Stimulated activated CD4-positive, alpha-beta T cell treated with anti-CD3 and anti-CD28 coated beads, Interleukin-2, amount 100 ng/mL, for 24 hours (primary cell): ENCODE measurements at regions not wholly inside any gene's neighbourhood (a gene's known extent, or its start where the extent isn't known, plus 50 kb on each side); places are given as distances from the start of the nearest gene placed in this dataset.

Source experiments
- DNase-seq, 2 donors: peaks; one replicate each; pipeline ENCODE4 v3.0.0-alpha.2; 2020

DNA sequence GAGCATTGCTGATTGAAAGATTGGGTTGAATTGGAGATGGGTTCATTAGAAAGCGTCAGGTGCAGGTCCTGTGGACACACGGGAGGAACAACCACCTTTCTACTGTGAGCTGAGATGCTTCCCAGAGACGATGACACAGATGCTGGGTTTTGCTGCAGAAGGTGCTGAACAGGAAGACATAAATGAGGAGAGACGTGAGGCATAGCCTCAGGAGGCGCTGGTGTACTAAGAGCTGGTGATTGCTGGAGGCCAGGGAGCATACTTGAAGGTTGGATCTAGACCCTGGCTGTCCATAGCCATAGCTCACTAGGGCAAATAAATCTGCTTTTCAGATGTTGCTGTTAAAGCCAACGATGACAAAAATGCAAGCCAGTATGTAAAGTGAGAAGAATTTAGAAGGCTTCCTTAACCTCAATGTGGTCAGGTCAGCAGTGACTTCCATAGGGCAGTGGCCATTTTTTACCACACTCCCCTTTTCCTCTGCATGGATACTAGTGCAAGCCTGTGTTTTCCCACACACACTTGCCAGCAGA lies 153.7 kb downstream of the SOX11 start:
- DNase-seq = no peak

DNA sequence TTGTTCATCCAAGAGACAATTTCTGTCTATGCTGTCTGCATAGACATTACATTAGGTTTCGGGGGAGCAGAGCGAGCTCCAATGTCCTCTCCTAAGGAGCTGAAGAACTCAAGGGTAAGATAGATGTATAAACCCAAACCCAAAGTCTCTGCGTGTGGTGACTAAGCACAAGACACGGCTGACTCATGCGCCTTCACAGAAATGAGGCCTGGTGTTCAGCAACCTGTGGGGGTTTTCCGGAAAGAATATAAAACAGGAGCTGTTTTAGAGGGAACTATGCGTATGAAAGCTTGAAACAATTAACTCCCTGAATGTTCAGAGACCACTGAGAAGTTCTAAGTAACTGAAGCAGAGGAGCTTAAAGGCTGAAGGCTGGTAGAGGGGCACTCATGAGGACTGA lies 154.7 kb downstream of the SOX11 start:
- DNase-seq = no peak

DNA sequence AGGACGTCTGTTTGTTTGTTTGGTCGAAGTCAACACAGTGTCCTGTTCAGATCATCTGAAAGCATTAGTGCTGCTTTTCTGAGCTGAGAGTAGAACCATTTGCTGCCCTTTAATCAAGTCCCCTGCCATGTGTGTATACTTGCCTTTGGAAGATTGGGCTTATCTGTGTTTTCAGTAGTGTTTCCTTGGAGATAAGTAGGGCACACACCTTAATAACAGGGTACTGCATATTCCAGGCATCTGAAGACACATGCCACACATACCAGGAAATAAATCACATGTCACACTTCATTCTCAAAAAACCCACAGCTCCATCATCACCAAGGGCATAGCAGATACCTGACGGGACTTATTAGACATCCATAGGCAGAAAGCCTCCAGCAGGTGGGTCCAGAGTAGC lies 157.4 kb downstream of the SOX11 start:
- no peak for DNase-seq

DNA sequence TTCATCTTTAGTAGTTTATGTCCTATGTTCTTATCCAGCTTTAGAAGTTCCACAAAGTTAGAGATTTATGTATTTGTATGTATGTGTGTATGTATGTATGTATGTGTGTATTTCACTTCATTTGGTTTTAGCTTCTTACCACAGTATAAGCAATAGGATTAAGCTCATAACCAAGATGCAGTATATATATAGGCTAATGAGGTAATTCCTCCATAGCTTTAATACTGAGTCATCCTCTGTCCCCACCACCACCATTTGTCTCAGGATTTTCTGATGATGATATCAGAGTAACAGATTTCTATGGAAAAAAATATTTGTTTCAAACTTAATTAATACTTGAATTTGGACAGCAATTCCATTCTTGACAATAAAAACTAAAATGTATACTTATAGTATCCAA lies 159.2 kb downstream of the SOX11 start:
- no peak for DNase-seq

DNA sequence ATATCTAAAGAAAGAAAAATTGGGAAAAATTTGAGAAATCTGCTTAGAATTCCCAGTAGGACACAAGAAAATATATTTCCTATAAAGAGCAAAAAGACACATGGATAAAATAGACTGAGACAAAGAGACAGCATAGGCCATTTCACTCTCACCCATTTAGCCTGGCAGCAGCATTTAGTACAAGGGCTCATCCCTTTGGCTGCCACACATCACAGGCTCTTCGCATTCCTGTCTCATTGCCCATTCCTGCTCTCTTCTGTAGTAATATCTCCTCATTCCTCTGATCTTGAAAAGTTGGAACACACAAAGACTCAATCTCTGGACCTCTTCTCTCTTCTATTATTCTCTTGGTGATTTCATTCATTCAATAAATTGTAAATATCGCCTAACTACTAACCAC lies 162.6 kb downstream of the SOX11 start:
- DNase-seq = no peak

DNA sequence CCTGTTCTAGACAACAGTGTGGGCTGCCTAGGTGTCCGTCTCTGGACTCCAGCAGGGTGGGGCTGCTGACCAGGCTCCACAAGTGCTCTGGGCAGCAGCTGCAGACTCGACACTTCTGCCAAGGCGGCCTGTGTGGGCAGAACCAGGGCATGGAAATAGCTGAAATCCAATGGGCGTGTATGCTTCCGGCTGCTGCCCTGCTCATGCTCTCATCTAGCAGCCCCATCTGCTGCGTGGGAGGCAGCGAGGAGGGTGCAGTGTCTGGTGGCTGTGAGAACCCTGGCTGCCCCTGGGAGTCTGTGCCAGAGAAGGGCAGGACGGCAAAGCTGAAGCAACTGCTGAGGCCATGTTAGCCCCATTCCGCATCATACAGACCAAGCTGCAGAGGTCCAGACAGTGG lies 174.9 kb downstream of the SOX11 start:
- DNase-seq = no peak

DNA sequence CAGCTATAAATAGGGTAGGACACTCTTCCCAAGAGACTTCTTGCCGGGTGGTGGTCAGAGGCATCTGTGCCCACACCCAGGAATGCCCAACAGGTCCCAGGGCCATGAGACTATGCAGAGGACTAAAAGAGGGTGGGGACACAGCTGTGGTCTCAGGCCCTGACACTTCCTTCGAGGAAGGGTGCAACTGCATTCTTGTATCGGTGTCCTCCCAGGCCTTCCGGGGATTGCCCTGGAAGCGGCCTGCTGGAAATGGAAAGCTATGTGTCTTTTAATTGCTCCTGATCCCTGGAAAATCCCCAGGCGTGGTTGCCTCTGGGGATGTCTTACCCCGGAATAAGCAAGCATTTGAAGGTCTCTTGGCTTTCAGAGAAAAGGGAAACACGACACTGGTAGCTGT lies 176.7 kb downstream of the SOX11 start:
- no peak for DNase-seq

DNA sequence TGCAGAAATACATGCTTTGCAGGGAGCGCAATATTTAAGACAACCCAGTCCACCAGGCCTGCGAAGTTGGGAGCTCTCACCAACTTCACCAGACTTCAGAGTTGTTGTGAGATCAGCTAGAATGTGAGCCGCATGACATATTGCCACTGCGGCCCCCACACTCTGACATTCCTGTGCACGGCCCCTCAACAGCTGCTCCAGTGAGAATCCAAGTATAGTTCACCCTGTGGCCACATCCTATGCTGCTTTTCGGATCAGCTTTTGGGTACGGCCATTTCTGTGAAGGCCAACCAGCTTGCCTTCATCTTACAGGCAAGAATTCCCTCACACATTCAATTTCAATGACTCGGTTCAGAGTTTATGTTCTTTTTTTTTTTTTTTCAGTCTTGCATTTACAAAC lies 177.8 kb downstream of the SOX11 start:
- no peak for DNase-seq

DNA sequence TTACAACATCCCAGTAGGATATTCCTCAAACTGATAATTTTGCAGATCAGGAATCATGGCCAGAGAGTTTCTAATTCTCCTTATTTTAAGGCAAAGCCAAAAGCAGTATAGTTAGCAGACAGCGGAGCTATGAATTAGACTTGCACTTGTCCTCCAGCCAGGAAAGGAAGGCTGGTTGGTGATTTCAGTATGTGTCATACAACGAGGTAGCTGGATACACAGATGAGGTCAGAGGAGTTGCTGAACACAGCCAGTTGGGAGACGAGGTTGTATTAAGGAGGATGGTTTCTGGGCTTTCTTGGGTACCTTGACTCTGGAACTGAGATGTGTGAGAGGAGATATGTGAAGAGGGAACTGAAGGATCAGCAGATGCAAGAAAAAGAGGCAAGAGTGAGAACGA lies 185.2 kb downstream of the SOX11 start:
- DNase-seq = no peak

DNA sequence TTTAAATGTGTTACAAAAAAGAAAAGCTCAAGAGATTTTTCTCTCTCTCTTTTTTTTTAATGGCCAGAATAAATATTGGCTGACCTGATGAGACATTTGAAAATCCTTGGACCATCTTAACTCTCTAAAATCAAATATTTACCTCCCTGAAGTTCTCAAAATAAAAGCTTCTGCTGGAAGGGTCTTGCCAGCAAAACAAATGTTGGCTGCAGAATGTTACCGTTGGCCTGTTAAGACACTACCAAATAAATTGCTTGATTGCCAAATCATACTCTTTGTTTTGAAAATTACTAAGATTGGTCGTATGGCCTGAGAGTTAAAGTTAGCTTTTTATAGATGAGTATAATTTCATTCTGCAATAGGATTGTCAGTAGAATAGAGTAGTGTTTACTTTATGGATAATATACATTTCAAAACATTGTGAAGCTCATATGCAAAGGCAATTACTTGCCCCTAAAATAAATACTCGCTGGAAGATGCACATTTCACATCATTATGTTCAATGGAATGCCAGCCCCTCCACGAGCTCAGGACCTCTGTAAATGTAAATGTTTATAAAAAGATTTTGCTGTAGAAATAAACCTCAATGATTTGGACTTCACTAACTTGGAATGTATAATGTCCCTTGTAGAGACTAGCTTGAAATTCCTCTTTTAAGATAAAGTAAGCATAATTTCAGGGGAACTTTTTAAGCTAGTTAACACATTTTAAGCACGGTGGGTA lies 193.4 kb downstream of the SOX11 start:
- DNase-seq = no peak

DNA sequence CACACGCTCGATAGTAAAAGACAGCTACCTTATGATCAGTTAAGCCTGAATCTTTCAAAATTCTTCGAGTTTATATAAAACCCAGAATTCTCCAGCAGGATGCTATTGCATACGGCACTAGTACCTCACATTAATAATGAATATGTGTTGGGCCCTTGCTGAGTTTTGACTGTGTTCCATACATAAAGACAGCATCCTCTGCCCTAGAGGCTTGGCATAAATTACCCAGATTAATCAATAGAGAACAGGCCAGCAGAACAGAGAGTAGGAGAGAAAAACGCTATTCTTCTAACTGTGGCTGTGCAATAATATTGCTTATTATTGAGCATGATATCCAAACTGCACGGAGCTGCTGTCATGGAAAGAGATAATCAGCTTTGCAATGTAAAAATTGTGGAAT lies 194.3 kb downstream of the SOX11 start:
- DNase-seq = no peak

DNA sequence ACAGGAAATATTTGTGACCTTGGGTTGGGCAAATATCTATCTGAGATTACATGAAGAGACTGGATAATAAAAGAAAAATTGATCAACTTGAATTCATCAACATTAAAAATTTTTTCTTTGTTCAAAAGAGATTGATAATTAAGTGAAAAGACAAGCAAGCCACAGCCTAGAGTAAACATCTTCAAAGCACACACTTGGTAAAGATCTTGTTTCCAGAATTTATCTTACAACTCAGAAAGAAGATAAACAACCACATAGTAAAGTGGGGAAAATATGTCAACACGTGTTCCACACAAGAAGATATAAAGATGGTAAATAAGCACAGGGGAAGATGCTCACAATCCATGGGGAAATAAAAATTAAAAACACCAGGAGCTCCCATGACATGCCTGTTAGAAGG lies 195.9 kb downstream of the SOX11 start:
- DNase-seq = no peak

DNA sequence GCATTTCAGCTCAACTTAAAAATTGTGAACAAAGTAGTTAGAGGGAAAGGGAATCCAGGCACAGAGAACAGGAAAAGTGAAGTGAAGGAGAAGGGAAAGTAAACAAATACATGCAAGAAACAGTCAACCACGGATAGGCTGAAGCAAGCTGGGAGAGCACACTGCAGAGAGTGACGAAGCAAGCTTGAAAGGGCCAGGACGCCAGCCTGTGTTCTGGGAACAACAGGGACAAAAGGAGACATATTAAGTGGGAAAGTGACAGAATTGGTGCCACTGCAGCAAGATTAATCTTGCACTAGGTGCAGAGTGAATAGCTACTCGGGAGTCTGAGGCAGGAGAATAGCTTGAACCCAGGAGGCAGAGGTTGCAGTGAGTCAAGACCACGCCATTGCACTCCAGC lies 197.3 kb downstream of the SOX11 start:
- no peak for DNase-seq

DNA sequence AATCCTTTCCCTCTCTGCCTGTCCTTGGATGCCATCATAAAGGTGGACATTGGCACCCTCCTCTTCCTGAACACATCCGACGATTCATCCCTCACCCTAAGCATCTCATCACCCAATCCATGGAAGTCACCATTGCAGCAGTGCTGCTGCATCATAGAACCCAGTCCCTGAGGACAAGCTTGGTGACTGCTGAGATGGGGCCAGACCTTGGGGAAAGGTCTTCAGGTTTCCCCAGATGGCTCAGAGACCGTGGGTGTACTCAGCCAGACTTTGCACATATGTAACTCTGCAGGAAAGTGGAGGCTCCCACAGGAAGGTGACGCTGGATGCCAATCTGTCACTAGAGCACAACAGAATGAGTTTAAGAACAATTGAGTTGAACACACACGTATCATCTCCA lies 202.2 kb downstream of the SOX11 start:
- no peak for DNase-seq

DNA sequence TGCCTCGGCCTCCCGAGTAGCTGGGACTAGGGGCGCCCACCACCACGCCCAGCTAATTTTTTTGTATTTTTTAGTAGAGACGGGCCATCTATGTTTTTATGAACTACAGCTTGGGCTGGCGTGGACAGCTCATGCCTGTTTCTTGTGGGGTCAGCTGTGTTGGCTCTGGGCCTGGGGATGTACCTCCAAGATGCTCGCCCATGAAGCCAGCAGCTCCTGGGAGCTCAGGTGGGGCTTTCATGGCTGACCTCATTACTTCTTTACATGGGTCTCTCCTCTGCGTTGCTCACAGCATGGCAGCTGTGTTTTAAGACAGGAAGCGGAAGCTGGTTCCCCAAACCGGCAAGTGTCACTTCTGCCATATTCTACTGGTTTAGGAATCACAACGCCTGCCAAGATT lies 203.1 kb downstream of the SOX11 start:
- no peak for DNase-seq

DNA sequence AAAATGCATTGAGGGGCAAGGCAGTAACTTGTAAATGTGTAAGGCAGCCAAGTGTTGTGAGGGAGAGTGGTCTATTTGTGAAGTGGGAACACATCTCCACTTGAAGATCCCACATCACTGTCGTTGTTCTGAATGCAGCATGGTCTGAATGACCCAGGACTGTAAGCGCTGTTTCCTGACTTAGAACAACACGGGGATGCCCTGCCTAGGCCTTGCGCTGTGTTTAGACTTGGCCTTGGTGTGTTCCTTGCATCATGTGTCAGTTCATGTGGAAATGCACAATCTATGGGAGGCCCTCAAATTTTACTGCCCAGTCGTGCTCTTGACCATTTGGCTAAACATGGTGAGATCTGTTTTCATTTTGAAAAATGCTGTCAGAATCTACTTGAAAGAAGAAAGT lies 205.1 kb downstream of the SOX11 start:
- DNase-seq = no peak

DNA sequence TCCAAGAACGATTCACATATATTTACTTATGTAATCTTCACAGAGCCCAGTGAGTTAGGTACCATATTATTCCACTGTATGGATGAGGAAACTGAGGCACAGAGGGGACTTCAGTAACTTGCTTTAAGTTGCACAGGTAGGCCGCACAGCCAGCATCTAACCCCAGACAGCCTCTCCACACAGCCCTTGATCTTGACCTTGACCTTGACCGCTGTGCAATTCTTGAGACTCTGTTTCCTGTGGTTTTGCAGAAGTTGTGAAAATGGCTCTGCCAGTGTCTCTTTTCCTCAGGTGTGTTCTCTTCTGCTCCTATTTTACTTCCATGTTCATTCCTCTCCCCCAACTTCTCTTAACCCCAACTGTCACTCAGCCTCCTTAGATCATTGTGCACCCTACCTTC lies 206.5 kb downstream of the SOX11 start:
- DNase-seq = no peak

DNA sequence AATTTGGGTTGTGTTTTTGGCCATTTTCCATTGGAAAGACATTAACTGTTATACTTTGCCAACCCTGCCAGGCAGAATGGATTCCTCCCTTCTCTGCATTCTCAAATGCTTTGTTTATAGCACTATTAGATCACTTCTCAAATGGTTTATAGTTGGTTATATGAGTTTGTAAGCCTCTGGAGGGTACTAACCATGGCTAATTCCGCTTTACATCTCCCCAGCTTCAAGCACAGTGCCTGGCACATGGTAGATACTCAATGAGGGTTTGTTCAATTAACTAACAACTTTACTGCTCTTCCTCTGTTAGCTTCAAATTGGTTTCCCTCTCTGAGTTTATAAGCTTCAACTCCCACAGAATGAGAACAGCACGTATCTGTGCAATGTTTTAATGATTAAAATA lies 213.5 kb downstream of the SOX11 start:
- DNase-seq = no peak

DNA sequence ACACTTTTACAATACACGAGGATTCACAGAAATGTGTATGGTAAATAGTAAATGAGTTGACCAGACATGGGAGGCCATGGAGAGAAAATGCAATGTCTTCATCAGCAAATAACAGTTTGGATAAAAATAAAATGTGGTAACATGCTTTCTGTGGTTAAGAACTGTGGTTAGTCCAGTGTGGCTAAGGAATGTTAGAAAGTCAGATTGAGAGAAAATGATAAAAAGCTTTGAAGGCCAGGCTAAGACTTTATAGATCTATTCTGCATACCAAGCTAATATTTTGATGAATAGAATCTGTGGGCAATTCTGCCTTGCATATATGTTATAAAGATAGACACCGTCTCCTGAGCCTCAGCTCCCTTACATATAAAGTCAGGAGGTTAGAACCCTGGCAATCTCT lies 215.9 kb downstream of the SOX11 start:
- no peak for DNase-seq

DNA sequence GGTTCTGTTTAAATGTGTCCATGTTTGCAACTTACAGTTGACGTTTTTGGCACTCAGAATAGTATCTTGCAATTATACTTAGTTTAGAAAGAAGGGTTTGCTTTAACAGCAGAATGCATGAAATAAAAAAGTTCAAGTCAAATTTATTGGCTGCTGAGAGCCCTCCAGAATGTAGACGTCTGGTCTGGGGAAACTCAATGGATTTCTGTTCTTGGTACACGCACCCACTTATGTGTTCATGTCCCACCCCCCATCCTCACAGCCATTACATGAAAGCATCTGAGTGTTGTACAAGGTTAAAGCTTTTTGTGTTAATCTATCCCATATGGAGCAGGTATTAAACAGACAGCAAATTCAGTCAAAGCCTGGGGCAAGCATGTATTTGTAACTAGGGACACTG lies 219.5 kb downstream of the SOX11 start:
- DNase-seq = no peak

DNA sequence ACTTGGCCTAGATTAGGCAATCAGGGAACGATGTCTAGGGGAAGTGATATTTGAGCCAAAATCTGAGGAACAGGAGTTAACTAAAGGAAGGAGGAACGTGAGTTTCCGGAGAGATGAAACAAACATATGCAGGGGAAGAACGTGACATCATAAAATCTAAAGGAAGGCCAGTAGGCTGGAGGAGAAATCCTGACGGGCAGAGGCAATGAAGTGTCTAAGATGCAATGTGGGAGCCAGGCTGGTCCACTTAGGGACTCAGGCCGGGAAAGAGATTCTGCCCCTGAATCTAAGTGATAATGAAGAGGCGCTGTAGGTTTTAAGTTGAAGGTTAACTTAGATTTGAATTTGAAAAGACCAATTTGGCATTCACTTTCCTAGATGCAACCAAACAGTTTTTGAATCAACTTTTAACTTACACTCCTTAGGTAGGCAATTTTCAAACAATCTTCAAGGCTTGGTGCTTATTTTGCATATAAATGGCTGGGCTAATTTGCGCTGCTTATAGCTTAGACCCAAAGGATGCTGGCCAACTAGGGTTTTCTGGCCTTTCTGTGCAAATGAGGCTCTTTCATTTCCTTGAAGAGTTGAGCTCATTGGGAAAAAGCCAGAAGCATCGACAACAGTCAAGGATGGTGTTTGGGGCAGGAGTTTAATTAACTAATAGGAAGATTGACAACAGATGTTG lies 221.7 kb downstream of the SOX11 start:
- no peak for DNase-seq

DNA sequence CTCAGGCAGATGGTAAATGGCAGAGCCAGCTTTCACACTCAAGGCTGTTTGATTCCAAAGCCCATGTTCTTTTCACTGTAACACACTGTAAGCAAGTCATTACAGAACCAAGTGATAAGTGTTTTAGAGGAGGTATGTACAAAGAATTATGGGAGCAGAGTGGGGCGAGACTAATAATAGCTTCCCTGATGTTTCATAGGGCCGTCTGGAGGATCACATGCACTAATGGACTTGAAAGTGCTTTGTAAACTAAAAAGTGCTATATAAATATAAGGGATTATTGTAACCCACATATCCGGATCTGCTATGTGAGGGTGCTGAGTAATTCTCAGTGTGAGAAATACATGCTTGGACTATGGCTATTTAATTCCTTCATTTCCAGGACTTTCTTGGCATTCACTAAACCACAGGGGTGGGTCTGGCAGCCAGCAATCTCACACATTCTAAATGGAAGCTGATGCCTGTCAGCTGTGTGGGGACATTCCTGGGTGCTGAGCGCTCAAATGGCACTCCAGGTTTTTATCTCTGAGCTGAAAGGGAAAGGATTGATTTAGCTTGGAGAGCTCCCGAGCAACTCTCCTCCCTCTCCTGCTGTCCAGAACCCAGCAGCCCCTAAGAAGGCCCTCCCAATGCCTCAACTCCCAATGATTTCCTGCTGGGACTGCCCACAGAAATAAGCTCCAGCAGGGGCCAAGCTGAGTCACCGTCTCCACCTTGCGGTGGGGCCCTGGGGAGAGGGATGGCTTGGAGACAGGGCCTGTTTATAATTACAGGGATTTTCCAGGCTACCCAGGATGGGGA lies 222.8 kb downstream of the SOX11 start:
- no peak for DNase-seq

DNA sequence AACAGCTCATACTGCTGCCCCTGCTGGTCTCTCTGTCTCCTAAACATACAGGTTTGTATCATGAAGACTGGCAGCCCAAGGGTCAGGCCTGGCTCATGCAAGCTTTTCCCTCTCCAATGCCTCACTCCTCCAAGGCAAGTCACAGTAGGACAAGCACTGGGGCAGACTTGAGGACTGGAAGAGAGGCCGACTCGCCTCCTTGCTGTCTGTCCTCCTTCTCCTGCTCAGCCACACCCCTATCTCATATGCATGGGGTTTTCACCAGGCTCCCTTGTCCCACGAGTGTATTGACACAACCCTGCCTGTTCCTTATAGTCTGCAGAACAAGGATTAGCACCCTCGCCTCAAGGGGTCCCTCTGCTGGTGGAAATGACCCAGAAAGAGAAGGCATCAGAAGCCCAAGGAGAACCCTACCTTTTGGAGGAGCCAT lies 223.7 kb downstream of the SOX11 start:
- DNase-seq = peak in 1 of 2 donors; percentile 26
